IMR-90 (cell line): ENCODE measurements at regions not wholly inside any gene's neighbourhood (a gene's known extent, or its start where the extent isn't known, plus 50 kb on each side); places are given as distances from the start of the nearest gene placed in this dataset.
A peak's percentile ranks its signal among the peaks of the same experiment; 100 is the strongest.

Experiments
- ATAC-seq: fragments of 200-7000 bp; cut with Tn5 transposase; 2 replicates; pipeline ENCODE4 v1.9.1; 2020; ENCODE audit warnings: low read depth, mild to moderate bottlenecking, moderate library complexity
- BruUV-seq: library from RNA; stranded (reverse); fragments of 400-500 nt; replicated peaks from 2 replicates; lab custom pipeline; 2021; lab: Mats Ljungman, UMichigan
- CTCF ChIA-PET: fragments of 300-600 bp; formaldehyde crosslinking; extraction: SDS; loops from one replicate; lab custom pipeline; 2021; ENCODE audit warnings: antibody characterized with exemption; lab: Yijun Ruan, JAX
- POLR2A ChIA-PET: fragments of 300-600 bp; sonication (Branson Sonifier 250); formaldehyde crosslinking; loops from one replicate; lab custom pipeline; 2022; ENCODE audit warnings: antibody characterized with exemption; ENCODE audit not compliant: unreplicated experiment; lab: Charles Lee
- DNase-seq: peaks from one replicate; pipeline ENCODE4 v3.0.0; 2013
- H2AFZ ChIP-seq: replicated peaks from 2 replicates; pipeline ENCODE3; 2013; ENCODE audit warnings: low read length, mild to moderate bottlenecking; ENCODE audit not compliant: poor library complexity
- H2AK5ac ChIP-seq: 2 replicates; pipeline ENCODE4 v1.6.1; 2013; ENCODE audit warnings: low read depth, low read length, inconsistent platforms
- H2AK9ac ChIP-seq: replicated peaks from 2 replicates; pipeline ENCODE3; 2013; ENCODE audit warnings: mild to moderate bottlenecking, low read depth, low read length, moderate library complexity; ENCODE audit not compliant: poor library complexity
- H2BK120ac ChIP-seq: 2 replicates; pipeline ENCODE4 v1.6.1; 2013; ENCODE audit warnings: low read depth, low read length, inconsistent platforms
- H2BK15ac ChIP-seq: 3 replicates; pipeline ENCODE4 v1.6.1; 2013; ENCODE audit warnings: low read depth, low read length, inconsistent platforms
- H2BK20ac ChIP-seq: 2 replicates; pipeline ENCODE4 v1.6.1; 2013; ENCODE audit warnings: low read depth, mild to moderate bottlenecking, inconsistent platforms, low read length, moderate library complexity
- H2BK5ac ChIP-seq: 2 replicates; pipeline ENCODE4 v1.6.1; 2013; ENCODE audit warnings: mild to moderate bottlenecking, low read depth, low read length, inconsistent platforms; ENCODE audit not compliant: poor library complexity, severe bottlenecking
- H3K14ac ChIP-seq: replicated peaks from 2 replicates; pipeline ENCODE4 v1.6.1; 2013; ENCODE audit warnings: low read depth, low read length, inconsistent platforms
- H3K18ac ChIP-seq: 2 replicates; pipeline ENCODE4 v1.6.1; 2013; ENCODE audit warnings: low read depth, low read length, control low read depth
- H3K23ac ChIP-seq: 2 replicates; pipeline ENCODE4 v1.6.1; 2013; ENCODE audit warnings: low read depth, low read length, inconsistent platforms
- H3K27ac ChIP-seq: 2 replicates; pipeline ENCODE4 v1.5.1; 2013; ENCODE audit warnings: mild to moderate bottlenecking, control low read depth, low read length; ENCODE audit not compliant: insufficient read depth
- H3K27me3 ChIP-seq: 2 replicates; pipeline ENCODE4 v1.6.1; 2013; ENCODE audit warnings: low read length; ENCODE audit not compliant: control insufficient read depth, insufficient read depth
- H3K36me3 ChIP-seq: 2 replicates; pipeline ENCODE4 v1.6.1; 2013; ENCODE audit warnings: low read length, mixed read lengths; ENCODE audit not compliant: control insufficient read depth, insufficient read depth
- H3K4ac ChIP-seq: 2 replicates; pipeline ENCODE4 v1.6.1; 2013; ENCODE audit warnings: low read depth, low read length, inconsistent platforms
- H3K4me1 ChIP-seq: 2 replicates; pipeline ENCODE4 v1.6.1; 2013; ENCODE audit warnings: low read length, mixed read lengths; ENCODE audit not compliant: control insufficient read depth, insufficient read depth
- H3K4me2 ChIP-seq: 2 replicates; pipeline ENCODE4 v1.6.1; 2013; ENCODE audit warnings: low read depth, mild to moderate bottlenecking, control low read depth, low read length, moderate library complexity
- H3K4me3 ChIP-seq: 2 replicates; pipeline ENCODE4 v1.5.1; 2013; ENCODE audit warnings: low read depth, mild to moderate bottlenecking, control low read depth, low read length, moderate library complexity; ENCODE audit not compliant: insufficient read depth
- H3K56ac ChIP-seq: 2 replicates; pipeline ENCODE4 v1.6.1; 2013; ENCODE audit warnings: low read length, inconsistent platforms; ENCODE audit not compliant: insufficient read depth; ENCODE audit errors: extremely low read depth
- H3K79me1 ChIP-seq, 2 experiments: 2 replicates each; pipeline ENCODE4 v1.6.1; 2013; ENCODE audit warnings: low read length in 2 of 2, inconsistent platforms in 1 of 2, low read depth in 1 of 2
- H3K9ac ChIP-seq: 2 replicates; pipeline ENCODE4 v1.6.1; 2013; ENCODE audit warnings: low read depth, low read length, control low read depth
- H3K9me1 ChIP-seq: 2 replicates; pipeline ENCODE4 v1.6.1; 2013; ENCODE audit warnings: low read length, inconsistent platforms; ENCODE audit not compliant: insufficient read depth
- H3K9me3 ChIP-seq: 2 replicates; pipeline ENCODE4 v1.6.1; 2013; ENCODE audit warnings: low read length; ENCODE audit not compliant: control insufficient read depth, insufficient read depth
- H4K20me1 ChIP-seq: 2 replicates; pipeline ENCODE4 v1.6.1; 2013; ENCODE audit warnings: low read length, inconsistent platforms; ENCODE audit not compliant: insufficient read depth
- H4K5ac ChIP-seq: 2 replicates; pipeline ENCODE4 v1.6.1; 2013; ENCODE audit warnings: mild to moderate bottlenecking, low read depth, low read length, control low read depth
- H4K8ac ChIP-seq, 2 experiments: 2 replicates each; pipeline ENCODE4 v1.6.1; 2013; ENCODE audit warnings: low read depth in 2 of 2, low read length in 2 of 2, control low read depth in 1 of 2, inconsistent platforms in 1 of 2
- H4K91ac ChIP-seq: 2 replicates; pipeline ENCODE4 v1.6.1; 2013; ENCODE audit warnings: low read depth, low read length, inconsistent platforms; ENCODE audit not compliant: insufficient read depth
- BHLHE40 ChIP-seq: fragments of 150-350 bp; IDR thresholded peaks from 2 replicates; pipeline ENCODE4 v1.6.1; 2016; ENCODE audit warnings: mild to moderate bottlenecking, low read depth, low read length
- CEBPB ChIP-seq: IDR thresholded peaks from 2 replicates; pipeline ENCODE4 v1.6.1; 2012; ENCODE audit warnings: low read depth, low read length, improper control_type of control experiment
- ELK1 ChIP-seq: fragments of 150-350 bp; IDR thresholded peaks from 2 replicates; pipeline ENCODE4 v1.6.1; 2016; ENCODE audit warnings: low read depth, mild to moderate bottlenecking, low read length, moderate library complexity, borderline replicate concordance
- FOS ChIP-seq: fragments of 150-350 bp; IDR thresholded peaks from 2 replicates; pipeline ENCODE4 v1.6.1; 2016; ENCODE audit warnings: low read depth, low read length
- MAZ ChIP-seq: IDR thresholded peaks from 2 replicates; pipeline ENCODE4 v1.6.1; 2012; ENCODE audit warnings: low read depth, mild to moderate bottlenecking, low read length, improper control_type of control experiment, moderate library complexity, borderline replicate concordance
- MXI1 ChIP-seq: IDR thresholded peaks from 2 replicates; pipeline ENCODE4 v1.6.1; 2012; ENCODE audit warnings: low read depth, mild to moderate bottlenecking, low read length, moderate library complexity, borderline replicate concordance
- NFE2L2 ChIP-seq: fragments of 150-350 bp; IDR thresholded peaks from 2 replicates; pipeline ENCODE4 v1.6.1; 2016; ENCODE audit warnings: low read depth, mild to moderate bottlenecking, low read length
- POLR2A ChIP-seq: IDR thresholded peaks from 2 replicates; pipeline ENCODE4 v1.6.1; 2012; ENCODE audit warnings: mild to moderate bottlenecking, low read depth, low read length
- RAD21 ChIP-seq: IDR thresholded peaks from 2 replicates; pipeline ENCODE4 v1.6.1; 2012; ENCODE audit warnings: low read length, improper control_type of control experiment
- RFX5 ChIP-seq: IDR thresholded peaks from 2 replicates; pipeline ENCODE4 v1.8.0; 2012; ENCODE audit warnings: low read depth, mild to moderate bottlenecking, low read length, moderate library complexity
- SMC3 ChIP-seq: fragments of 150-350 bp; IDR thresholded peaks from 2 replicates; pipeline ENCODE4 v1.6.1; 2016; ENCODE audit warnings: low read depth, mild to moderate bottlenecking, antibody characterized with exemption, low read length, moderate library complexity
- USF2 ChIP-seq: fragments of 150-350 bp; IDR thresholded peaks from 2 replicates; pipeline ENCODE4 v1.6.1; 2017; ENCODE audit warnings: mild to moderate bottlenecking, antibody characterized with exemption, low read length, low read depth
- WGBS, 2 experiments: methylation state at CpG; one replicate each; pipeline versions ENCODE4 v1.1.5 to v1.1.7; 2013; ENCODE audit warnings: missing lambda C conversion rate in 2 of 2; ENCODE audit not compliant: insufficient read length in 1 of 2; ENCODE audit errors: extremely low coverage in 2 of 2; 5-methylcytosine and 5-hydroxymethylcytosine counted together
- dilution Hi-C: fragments of 300-500 bp; cut with HindIII; formaldehyde crosslinking; loops from one replicate; pipeline ENCODE4 v1.14.3; 2018; ENCODE audit warnings: low sequenced_read_pairs; ENCODE audit not compliant: unreplicated experiment
- in situ Hi-C: fragments of 300-500 bp; cut with MboI; formaldehyde crosslinking; loops from 3 replicates; pipeline ENCODE4 v1.14.3; 2019; ENCODE audit warnings: low sequenced_read_pairs, inconsistent platforms, mixed read lengths
- intact Hi-C: fragments of 100-400 bp; cut with micrococcal nuclease; formaldehyde crosslinking; loops from 2 replicates; pipeline ENCODE4 v1.10.0; 2022
- TF ChIP-seq, protein P1 (sequence below): conservative IDR thresholded peaks from 2 replicates; pipeline ENCODE4 v1.5.1; 2012; ENCODE audit warnings: mild to moderate bottlenecking, low read depth, low read length, improper control_type of control experiment

DNA sequence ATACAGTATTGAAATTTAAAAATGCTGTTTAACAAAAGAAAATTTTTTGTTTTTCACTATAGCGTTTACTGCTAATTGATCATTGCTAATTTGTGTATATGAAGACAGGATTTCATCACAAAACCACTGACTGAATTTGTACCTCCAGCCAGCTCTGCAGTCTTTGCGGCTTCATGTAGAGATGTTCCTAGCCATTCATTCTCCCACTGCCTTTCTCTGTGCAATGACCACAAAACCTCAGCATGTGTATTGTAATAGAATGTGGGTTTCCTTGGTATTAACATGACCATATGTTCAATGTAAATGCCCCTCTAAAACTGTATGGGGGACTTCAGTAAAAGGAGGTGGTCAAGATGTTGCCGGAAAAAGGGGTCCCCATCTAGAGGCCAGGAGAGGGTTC, 81.1 kb upstream of the STEAP1B start:
- POLR2A ChIA-PET: interaction anchor here (0.6 kb wide), 1 partner anchor 240 kb away, joined by 13 read pairs; no protein-coding TSS in a partner anchor

More for the DNA sequence above, 81.1 kb upstream of the STEAP1B start:
- H3K36me3 ChIP-seq: no peaks in the 10 kb centered on the region
- H3K79me1 ChIP-seq: no peaks in the 10 kb centered on the region
- CTCF ChIA-PET: no interaction called here
- peaks cover 8% of the 10 kb centered on the region for H3K9me1 ChIP-seq
- H4K8ac ChIP-seq: no peak overlapping the region
- ATAC-seq: no peak
- TF ChIP-seq BHLHE40: no peak
- TF ChIP-seq SMC3: no peak
- TF ChIP-seq FOS: no peak
- TF ChIP-seq USF2: no peak
- TF ChIP-seq RFX5: no peak
- TF ChIP-seq, protein P1, sequence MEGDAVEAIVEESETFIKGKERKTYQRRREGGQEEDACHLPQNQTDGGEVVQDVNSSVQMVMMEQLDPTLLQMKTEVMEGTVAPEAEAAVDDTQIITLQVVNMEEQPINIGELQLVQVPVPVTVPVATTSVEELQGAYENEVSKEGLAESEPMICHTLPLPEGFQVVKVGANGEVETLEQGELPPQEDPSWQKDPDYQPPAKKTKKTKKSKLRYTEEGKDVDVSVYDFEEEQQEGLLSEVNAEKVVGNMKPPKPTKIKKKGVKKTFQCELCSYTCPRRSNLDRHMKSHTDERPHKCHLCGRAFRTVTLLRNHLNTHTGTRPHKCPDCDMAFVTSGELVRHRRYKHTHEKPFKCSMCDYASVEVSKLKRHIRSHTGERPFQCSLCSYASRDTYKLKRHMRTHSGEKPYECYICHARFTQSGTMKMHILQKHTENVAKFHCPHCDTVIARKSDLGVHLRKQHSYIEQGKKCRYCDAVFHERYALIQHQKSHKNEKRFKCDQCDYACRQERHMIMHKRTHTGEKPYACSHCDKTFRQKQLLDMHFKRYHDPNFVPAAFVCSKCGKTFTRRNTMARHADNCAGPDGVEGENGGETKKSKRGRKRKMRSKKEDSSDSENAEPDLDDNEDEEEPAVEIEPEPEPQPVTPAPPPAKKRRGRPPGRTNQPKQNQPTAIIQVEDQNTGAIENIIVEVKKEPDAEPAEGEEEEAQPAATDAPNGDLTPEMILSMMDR: no peak
- no peak for TF ChIP-seq CEBPB
- no peak for TF ChIP-seq RAD21
- no peak for TF ChIP-seq MAZ
- no peak for TF ChIP-seq ELK1
- no peak for TF ChIP-seq POLR2A
- TF ChIP-seq MXI1: no peak
- TF ChIP-seq NFE2L2: no peak
- no peak overlapping the region; the same call in 1 of the 2 replicates for H4K91ac ChIP-seq
- peaks cover 5% of the 10 kb centered on the region; the same call in 1 of the 2 replicates for H3K9me3 ChIP-seq
- H3K14ac ChIP-seq: no peak overlapping the region
- H3K4ac ChIP-seq: no peak overlapping the region
- no peaks in the 10 kb centered on the region for H4K20me1 ChIP-seq
- no peak overlapping the region for H2AFZ ChIP-seq
- intact Hi-C loops: loop anchor here (5.0 kb wide), 1 partner anchor 81 kb away; no protein-coding TSS in a partner anchor
- no peak overlapping the region for H2AK9ac ChIP-seq
- in situ Hi-C loops: no loop called here
- no peak overlapping the region for H2AK5ac ChIP-seq
- H2BK20ac ChIP-seq: no peak overlapping the region
- H2BK5ac ChIP-seq: no peak overlapping the region
- 0 out of 2 replicates have a peak overlapping the region, but pooled peaks have one; percentile 26 for H2BK120ac ChIP-seq
- H4K5ac ChIP-seq: no peak overlapping the region
- H3K27ac ChIP-seq: no peak overlapping the region
- H2BK15ac ChIP-seq: no peak overlapping the region
- no TSS peak for BruUV-seq
- dilution Hi-C loops: no loop called here
- DNase-seq: no peak
- peaks cover 20% of the 10 kb centered on the region for H3K4me1 ChIP-seq
- H3K4me2 ChIP-seq: no peak overlapping the region
- no CpG with 5 or more reads among the region's 3 CpGs for WGBS, 2 experiments
- no peak overlapping the region for H3K4me3 ChIP-seq
- H3K56ac ChIP-seq: no peak overlapping the region
- H3K18ac ChIP-seq: no peak overlapping the region
- H3K23ac ChIP-seq: no peak overlapping the region
- H3K27me3 ChIP-seq: no peaks in the 10 kb centered on the region
- no peak overlapping the region for H3K9ac ChIP-seq
